HG02970 (cell line): ENCODE measurements at regions not wholly inside any gene's neighbourhood (a gene's known extent, or its start where the extent isn't known, plus 50 kb on each side); places are given as distances from the start of the nearest gene placed in this dataset.

Experiments
- ATAC-seq: cut with Tn5 transposase; IDR thresholded peaks from one replicate; pipeline ENCODE4 v1.9.1; 2021; ENCODE audit warnings: mild to moderate bottlenecking, moderate library complexity, moderate number of reproducible peaks; ENCODE audit not compliant: unreplicated experiment, low FRiP score

DNA sequence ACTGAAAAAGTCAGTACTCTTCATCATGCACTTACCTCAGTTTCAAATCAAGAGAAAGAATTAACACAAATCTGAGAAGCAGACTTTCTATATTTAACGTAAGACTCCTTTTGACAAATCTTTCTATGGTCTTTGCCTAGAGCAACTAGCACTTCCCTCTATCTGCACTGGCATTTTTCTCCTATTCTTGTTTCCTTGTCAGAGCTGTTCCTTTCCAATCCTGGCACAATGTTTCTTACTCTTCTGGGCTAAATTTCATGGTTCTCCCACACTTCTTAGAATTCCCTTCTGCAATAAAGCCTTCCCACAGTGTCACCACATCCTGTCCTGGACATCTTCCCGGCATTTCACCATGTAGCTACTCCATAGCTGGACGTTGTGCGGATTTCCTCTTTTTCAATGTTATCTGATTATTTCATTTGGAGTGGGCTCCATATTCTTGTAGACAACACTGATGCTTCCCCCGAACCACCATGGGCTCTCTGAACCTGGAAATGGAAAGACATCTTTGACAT is 144.7 kb upstream of the CTNNA2 start:
- ATAC-seq, result no peak

DNA sequence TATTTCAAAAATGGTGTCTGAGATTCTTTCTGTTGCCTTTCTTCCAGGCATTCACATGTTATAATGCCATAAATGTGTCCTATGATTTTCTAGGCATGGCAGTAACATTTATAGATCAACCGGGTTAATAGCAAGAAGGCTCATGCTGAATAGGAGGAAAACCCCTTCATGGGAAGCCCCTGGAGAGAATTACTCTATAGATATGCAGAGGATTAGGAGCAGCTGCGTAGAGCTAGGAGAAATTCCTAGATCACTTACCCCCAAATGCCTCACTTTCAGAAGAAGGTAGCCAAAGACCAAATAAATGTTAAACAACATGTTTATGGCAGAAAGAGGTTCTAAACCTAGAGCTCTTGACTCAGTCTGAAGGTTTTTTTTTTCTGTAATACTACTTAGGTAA is 153.4 kb upstream of the CTNNA2 start:
- ATAC-seq, result no peak

DNA sequence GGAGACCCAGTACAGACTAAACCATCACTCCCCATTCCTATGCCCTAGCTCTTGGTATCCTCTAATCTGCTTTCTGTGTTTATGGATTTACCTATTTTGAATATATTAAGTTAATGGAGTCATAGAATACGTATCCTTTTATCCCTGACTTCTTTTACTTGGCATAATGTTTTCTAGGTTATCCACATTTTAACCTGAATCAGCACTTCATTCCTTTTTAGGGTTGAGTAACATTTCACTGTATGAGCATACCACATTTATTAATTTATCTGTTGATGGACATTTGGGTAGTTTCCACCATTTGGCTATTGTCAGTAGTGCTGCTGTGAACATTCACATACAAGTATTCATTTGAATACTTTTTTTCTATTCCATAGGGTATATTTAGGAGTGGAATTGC is 157.3 kb upstream of the CTNNA2 start:
- no peak for ATAC-seq

DNA sequence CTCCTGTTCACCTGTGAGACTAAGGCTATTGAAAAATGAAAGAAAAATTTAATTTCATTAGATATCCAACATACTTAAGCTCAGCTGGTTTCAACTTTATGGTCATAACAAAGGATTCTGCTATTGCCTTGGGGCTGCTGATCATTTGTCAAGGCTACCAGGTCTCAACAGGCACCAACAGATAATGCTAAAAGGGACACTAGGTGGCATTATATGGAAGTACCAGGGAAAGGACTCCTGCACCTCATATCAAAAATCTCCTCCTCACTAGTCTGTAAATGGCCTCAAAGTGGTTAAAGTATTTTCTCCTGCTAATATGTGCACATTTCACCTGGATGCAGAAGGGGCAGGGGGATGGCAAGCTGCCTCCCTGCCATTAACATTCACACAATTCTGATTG is 167.9 kb upstream of the REG3A start:
- ATAC-seq, result no peak

DNA sequence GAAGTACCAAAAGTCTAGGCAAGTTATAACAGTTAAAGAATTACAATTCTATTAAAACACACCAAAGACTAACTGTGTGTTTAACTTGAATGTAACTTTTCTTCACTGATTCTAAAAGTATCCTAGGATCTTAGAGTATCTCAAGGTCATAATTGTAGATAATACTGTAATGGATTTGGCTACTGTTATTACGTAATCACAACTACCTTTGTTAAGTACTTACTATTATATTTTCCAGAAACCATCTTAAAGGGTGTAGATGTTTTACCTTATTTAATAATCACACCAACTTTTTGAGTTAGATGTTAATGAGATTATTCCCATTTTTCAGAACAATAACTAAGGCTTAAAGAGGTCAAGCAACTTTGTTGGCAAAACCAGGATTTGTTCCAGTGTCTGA is 161.3 kb upstream of the REG3A start:
- ATAC-seq, result no peak

DNA sequence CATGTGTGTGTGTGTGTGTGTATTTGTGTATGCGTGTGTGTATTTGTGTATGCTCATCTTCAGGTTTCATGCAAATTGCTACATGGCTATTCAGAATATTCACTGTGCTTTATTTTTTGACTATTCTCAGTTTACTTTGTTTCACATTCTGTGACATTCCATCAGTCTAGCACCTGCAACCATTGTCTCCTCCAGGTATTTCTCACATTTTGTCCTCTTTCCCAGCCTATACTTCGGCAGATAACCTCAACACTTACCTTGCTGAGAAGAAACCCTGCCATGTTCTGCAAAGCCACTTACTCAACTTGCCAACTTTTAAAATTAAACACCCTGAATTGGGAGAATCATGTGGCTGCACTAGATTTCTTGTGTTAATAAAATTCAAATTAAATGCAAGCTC is 135.4 kb upstream of the REG3A start:
- ATAC-seq, result no peak

DNA sequence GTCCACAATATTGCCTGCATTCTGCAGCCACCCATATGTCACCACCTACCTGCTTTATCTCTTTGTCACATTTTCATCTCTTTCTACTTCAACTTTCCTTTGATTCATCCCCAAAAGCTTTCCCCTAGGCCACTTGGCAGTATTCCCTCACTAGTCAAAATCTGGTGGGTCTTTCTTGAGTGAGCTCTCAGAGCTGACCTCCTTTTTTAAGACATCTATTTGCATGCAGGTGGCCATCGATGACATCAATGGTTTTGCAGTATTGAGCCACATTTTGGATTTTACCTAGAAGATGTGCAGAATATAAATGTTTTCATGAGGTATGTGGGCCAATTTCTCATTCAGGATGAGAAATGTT is 133.4 kb upstream of the REG3A start:
- no peak for ATAC-seq

DNA sequence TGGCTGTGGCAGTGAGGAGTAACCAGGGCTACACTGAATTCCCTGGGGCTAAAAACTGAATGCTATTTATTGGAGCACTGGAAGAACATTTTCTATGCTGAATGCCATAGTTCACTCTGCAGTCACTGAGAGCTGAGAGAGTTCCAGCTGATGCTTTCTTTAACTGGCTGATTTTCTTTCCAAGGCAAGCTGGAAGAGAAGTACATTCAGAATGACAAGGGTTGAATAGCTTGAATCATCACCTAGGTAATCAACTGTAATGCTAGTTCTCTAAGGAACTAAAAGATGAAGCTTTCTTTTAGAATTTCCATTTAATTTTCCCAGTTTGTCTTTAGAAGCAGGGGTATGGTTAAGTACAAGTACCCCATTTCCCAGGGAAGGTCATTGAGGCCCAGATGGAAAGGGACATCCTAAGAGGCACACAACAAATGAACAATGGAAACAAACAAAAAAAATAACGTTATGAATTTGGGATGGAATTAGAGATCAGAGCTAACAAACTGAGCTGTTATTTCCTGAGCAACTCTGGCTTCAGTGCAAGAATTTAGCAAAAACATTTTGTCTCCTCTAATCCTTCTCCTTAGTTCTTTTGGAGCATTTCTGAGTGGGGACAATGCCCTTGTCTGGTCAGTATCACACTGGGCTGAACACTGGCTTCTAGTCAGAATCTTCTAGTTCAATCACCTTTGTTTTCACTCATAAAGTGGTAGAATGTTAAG is 132.8 kb upstream of the REG3A start:
- no peak for ATAC-seq

DNA sequence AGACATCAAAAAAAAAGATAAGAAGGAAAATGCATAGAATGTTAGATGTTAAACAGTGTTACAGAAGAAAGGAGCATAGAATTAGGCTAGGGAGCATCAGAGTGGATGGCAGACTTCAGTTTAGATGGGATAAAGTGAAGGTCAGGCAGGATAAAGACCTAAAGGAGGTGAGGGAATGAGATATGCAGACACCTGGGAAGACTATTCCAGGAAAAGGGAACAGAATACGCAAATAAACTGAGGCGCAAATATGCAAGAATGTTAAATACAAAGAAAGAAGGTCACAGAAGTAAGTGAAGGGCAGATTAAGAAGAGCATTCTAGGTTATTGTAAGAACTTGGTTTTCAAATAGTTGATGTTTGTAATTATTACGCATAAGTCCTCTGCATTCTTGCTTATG is 116.3 kb upstream of the REG3A start:
- no peak for ATAC-seq

DNA sequence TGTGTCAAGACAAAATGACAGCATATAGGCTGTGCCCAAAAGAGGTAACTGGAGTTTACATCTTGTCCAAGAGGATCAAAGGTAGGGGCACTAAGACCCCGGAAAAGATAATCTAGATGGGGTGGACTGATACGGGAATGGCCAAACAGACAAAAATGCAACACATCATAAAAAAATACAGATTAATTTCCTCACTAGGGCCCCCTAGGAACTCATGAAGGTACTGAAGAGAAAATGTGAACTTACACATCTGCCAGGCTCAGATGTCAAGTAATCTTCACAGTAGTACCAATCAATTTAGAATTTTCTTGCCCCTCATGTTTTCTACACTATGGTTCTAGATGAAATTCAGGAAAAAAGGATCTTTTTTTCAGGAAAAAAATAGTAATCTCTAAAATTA is 115.6 kb upstream of the REG3A start:
- no peak for ATAC-seq

DNA sequence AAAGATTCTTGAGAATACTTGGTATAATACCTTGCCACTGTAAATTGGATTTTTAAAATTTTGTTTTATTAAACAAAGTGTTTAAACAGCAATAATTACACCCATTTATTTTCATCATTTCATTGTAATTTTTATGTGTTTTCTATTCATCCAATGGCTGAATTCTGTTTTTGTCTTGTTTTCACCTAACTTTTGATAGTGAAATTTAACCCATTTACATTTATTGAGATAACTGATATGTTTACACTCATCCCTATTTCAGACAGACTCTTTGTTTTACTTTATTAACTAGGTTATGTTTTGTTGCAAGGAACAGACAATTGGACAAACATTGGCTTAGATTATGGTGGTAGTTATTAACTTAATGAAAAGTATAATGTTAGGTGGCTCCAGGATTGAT is 113.1 kb upstream of the REG3A start:
- ATAC-seq, result no peak

DNA sequence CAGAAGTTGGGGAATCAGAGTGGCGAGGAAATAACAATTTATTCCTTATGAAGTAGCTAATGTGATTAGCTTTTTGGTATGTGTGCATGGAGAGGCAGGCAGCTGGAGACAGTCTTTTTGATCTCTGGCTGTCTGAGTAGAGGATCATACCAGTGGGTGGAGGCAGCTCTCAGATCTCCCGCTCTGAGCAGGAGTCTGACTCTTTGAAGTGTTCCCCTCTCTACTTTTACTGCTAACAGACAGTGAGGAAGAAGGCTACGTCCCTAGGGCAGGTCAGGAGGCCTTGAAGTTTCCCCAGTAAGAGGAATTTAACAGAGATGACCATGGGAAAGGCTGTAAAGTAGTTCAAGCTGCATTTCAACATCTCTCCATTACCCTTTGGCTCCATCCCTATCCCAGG is 111.9 kb upstream of the REG3A start:
- ATAC-seq, result no peak

DNA sequence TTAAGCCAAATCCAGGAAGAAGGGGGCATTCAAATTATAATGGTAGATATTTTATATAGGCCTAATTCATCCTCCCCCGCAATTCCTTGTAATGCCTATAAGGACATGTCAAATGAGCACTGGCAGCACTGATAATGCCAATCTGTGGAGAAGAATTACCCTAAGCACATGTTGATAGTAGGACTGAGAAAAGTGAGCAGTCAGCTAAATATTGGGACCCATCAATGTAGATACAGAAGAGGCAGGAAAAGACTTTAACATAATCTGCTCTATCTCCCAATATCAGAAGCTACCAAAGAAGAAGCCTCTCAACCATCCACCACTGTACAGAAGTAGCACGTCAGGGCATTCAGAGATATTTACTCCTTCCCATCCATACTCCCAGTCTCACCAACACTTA is 101.3 kb upstream of the REG3A start:
- ATAC-seq, result no peak

DNA sequence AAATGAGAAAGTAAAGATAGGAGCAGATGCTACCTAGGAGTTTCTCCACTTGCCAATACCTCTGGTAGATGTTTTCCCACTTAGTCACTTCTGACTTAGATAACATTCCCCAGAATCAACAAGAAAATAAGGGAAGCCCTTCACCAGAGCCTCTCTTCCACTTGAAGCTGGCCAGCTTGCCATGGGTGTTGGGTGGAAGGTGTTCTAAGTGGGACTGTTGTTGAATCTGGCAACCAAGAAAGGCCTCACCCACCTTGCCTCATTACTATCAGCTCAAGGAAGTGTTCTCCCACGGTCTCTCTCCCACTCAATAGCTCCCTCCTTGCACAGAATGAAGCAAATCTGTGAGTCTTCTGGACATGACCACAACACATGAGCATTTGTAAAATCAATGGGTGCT is 100.4 kb upstream of the REG3A start:
- ATAC-seq, result no peak

DNA sequence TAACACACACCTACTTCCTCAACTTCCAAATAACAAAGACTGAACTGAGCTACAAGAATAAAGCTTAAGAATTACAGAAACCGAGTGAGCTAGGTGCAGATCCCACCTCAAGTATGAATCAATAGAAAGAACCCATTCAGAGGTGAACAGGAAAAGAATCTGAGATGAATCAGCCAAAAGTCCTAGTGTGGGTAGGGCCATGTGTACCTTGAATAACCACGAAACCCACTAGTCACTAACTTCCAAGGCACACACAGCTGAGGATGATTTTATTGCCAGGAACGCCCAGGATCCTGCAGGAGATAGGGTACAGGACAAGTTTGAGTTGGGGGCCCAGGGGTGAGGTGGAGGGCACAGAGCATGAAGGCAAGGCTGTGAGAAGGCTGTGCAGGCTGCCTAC is 99.7 kb upstream of the REG3A start:
- no peak for ATAC-seq

DNA sequence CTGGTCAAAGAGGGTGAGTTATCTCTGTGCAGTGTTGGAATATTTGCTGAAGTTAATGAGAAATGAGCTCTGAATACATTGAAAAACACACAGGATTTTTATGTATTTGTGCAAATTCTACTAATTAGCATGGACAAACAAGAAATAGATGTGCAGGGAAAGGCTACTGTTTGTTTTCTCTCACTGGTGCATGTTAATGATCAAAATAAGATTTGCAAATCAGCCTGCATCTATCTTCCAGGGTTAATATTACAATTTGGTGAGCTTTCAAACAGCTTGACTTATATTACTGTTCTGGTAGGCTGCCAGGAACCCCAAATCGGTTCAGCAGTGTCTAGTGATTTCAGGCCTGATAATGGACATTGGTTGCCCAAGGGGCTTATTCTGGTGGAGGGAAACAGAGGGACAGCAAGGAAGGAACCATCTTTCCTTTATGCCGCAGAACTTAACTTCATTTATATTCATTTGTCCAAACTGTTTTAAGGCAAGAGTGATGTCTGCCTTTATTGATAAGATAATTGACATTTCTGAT is 93.8 kb upstream of the REG3A start:
- no peak for ATAC-seq

DNA sequence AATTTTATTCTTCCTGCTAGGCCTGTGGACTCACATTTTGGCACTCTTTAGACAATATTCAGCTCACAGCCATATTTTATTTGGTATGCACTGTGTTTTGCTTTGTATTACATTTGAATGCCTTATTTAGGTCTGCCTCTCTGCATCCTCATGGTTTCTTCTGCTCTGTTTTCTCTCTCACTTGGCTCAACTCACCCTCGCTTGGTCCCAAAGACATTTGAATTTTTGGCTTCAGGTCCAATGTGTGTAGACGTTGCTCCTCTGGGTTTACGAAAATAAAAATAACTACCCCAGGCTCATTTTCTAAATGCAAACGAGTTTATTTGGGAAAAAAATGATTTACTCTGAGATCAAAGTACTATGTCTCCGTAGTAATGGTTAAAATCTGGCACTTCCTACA is 91.1 kb upstream of the REG3A start:
- ATAC-seq, result no peak

DNA sequence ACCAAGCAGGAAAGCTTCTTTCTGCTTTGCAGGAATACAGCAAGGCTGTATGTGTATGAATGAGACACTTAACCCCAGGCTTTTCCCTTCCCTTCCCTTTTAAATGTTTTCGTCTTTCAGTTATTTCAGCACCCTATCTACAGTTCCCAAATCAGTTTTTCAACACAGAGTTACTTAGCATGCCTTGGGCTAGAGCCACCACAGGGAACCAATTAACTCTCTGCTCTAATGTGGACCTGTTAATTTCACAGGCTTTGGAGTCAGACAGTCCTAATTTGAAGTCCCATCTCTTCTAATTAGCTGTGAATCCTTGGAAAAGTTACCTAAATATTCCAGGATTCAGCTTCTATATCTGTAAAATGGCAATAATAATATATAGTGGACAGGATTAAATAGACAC is 89.2 kb upstream of the REG3A start:
- ATAC-seq, result no peak

DNA sequence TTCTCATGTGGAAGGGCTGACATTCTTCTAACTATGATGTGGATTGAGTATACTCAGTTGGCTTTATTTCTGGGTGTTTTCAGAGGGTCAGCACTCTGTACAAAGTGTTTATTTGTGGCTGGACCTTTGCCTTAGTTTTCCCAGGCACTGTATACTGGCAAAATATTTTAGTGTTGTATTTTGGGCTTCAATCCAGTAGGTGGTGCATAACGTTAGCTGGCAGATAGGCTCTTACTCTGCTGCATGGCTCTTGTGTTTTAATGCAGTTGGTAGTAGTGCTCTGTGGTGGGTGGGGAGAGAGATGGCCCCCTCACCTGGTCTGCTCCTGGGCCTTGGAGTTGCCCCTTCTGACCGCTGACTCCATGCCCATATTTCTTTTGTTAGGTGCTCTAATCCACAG is 75.6 kb upstream of the REG3A start:
- ATAC-seq, result no peak

DNA sequence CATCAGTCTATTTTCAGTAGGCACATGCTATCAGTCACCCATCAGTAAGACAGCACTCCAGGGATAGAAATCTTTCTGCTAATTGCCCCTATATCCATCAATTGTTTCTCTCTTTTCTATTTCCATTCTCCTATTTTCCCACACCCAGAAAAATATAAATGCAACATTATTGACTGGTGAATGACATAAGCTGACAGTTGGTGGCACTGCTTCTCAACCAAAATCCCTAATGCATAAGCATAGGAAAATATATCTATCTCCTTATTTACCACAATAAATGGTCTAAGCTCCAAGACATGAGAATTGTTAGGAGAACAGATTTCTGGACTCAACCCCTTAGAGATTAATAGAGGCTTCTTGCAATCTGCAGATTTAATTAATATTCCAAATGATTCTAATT is 64.0 kb upstream of the REG3A start:
- no peak for ATAC-seq

DNA sequence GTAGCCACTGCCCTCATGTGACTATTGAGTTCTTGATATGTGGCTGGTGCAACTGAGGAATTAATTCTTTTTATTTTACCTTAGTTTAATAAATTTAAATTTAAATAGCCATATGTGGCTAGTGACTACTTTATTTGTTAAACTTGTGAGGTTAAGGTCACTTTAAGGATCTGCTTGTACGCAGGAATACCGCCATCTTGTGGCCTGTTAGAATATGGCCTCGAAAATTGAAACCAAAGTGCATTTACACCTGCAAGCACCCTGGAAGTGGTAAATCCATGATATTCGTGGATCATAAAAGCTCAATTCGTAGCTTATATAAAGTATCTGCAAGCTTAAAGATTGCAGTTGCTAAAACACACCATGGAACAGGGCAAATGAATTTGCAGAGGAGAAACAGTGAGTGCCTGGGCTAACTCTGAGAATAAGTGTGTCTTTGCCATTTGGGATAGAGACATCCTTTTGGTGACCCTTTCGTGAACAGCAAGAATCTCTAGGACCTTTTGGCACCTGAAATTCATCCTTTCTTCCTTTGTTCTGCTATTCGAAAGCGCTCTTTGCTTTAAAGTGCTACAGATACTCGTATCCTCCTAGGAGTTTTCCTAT is 59.9 kb upstream of the REG3A start:
- peak; percentile 80 for ATAC-seq

DNA sequence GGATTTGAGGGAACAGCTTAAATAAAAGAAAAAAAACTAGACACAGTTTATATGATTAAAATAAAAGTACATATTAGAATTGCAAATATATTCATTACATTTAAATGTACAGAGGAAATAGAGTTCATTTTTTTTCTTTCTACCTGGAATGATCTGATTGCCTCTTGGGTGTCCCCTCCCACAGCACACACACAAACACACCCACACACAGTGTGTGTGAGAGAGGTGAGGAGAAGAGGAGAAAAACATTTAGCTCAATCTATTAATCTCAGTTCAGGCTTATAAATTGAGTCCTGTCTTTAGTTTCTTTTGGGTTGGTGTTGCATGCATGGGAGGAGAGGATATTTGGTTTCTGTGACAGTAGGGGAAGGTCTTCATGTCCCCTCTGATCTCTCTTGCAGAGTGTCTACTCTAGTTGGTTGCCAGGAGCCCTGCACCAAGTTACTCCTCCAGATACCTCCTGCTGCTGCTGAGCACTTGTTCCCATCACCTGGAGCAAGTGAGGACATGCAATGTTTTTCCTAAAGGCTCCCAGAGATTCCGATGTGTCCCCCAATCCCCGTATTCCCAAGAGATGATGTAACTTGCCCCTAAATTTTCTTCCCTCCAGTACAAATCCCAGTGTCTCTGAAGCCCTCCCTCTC is 50.8 kb upstream of the REG3A start:
- no peak for ATAC-seq
